Lower lobe of right lung (tissue), 2 donors: ENCODE measurements at regions not wholly inside any gene's neighbourhood (a gene's known extent, or its start where the extent isn't known, plus 50 kb on each side); places are given as distances from the start of the nearest gene placed in this dataset.
"Not testable (repeated sequence)": the region's sequence is repeated elsewhere in the genome, so short reads cannot be mapped to it uniquely, and the experiment has no call there.

ENCODE experiments used
- ATAC-seq, 2 donors: fragments of 200-7000 bp; cut with Tn5 transposase; one replicate each; pipeline ENCODE4 v1.9.1; 2020 to 2022; ENCODE audit warnings: mild to moderate bottlenecking in 2 of 2, moderate library complexity in 2 of 2
- DNase-seq: peaks from one replicate; pipeline ENCODE4 v3.0.0-alpha.2; 2020
- H3K27ac ChIP-seq: fragments of 200-600 bp; one replicate; pipeline ENCODE4 v1.8.0; 2022
- H3K27me3 ChIP-seq: fragments of 200-600 bp; one replicate; pipeline ENCODE4 v1.8.0; 2022; ENCODE audit warnings: low read depth
- H3K36me3 ChIP-seq: fragments of 200-600 bp; one replicate; pipeline ENCODE4 v1.8.0; 2022; ENCODE audit warnings: mild to moderate bottlenecking
- H3K4me1 ChIP-seq: fragments of 200-600 bp; one replicate; pipeline ENCODE4 v1.8.0; 2022
- H3K4me3 ChIP-seq: fragments of 200-600 bp; one replicate; pipeline ENCODE4 v1.8.0; 2022; ENCODE audit warnings: mild to moderate bottlenecking
- H3K9me3 ChIP-seq: fragments of 200-600 bp; one replicate; pipeline ENCODE4 v1.8.0; 2022
- CTCF ChIP-seq: fragments of 200-600 bp; IDR thresholded peaks from one replicate; pipeline ENCODE4 v1.8.0; 2022; ENCODE audit warnings: antibody characterized with exemption, mild to moderate bottlenecking
- intact Hi-C: fragments of 100-400 bp; cut with DNase I; formaldehyde crosslinking; loops from one replicate; pipeline ENCODE4 v1.11.0; 2022
- donor health status: DM: no; HTN: yes; CAD: no; lungs with severe emphysema.

- H3K9me3 ChIP-seq, result no peaks in the 10 kb centered on the region
- H3K4me3 ChIP-seq, result no peak overlapping the region
- H3K27ac ChIP-seq, result no peak overlapping the region
- no peak for TF ChIP-seq CTCF
- ATAC-seq (no peak), DNase-seq (no peak)
- intact Hi-C loops, result no loop called here
- peaks cover 11% of the 10 kb centered on the region for H3K4me1 ChIP-seq
- H3K27me3 ChIP-seq, result no peaks in the 10 kb centered on the region
- H3K36me3 ChIP-seq, result no peaks in the 10 kb centered on the region
Observed at GRCh38 chr1:168490306-168490705, 53.5 kb downstream of the XCL2 start.

GRCh38 chr1:168488138-168488537 is 55.7 kb downstream of the XCL2 start:
- DNase-seq (no peak), ATAC-seq (no peak)
- H3K9me3 ChIP-seq, result no peaks in the 10 kb centered on the region
- intact Hi-C loops, result no loop called here
- H3K27me3 ChIP-seq, result no peaks in the 10 kb centered on the region
- H3K4me3 ChIP-seq, result no peak overlapping the region
- peaks cover 24% of the 10 kb centered on the region for H3K4me1 ChIP-seq
- H3K36me3 ChIP-seq, result no peaks in the 10 kb centered on the region
- no peak overlapping the region for H3K27ac ChIP-seq
- no peak for TF ChIP-seq CTCF

- intact Hi-C loops, result not testable (repeated sequence)
Observed at GRCh38 chr1:168486820-168487219, 57.0 kb downstream of the XCL2 start.

GRCh38 chr1:168485048-168485447 is 58.7 kb downstream of the XCL2 start:
- TF ChIP-seq CTCF, result no peak
- DNase-seq (no peak), ATAC-seq (peak in 1 of 2 donors; percentile 55)
- Histone ChIP-seq H3K4me1 (peaks cover 29% of the 10 kb centered on the region), H3K27ac (peak overlapping the region; percentile 9), H3K9me3 (no peaks in the 10 kb centered on the region), H3K27me3 (no peaks in the 10 kb centered on the region), H3K4me3 (no peak overlapping the region), H3K36me3 (no peaks in the 10 kb centered on the region)
- intact Hi-C loops, result no loop called here

More at GRCh38 chr1:168486820-168487219, 57.0 kb downstream of the XCL2 start:
- not testable (repeated sequence) for H3K36me3 ChIP-seq, H3K27me3 ChIP-seq, DNase-seq, H3K9me3 ChIP-seq, ATAC-seq, H3K27ac ChIP-seq, H3K4me3 ChIP-seq
- H3K4me1 ChIP-seq, result peaks cover 29% of the 10 kb centered on the region

GRCh38 chr1:168484083-168484482 is 59.7 kb downstream of the XCL2 start:
- no peak for TF ChIP-seq CTCF
- Histone ChIP-seq H3K36me3 (no peaks in the 10 kb centered on the region), H3K9me3 (no peaks in the 10 kb centered on the region), H3K27ac (no peak overlapping the region), H3K4me3 (no peak overlapping the region), H3K4me1 (peaks cover 29% of the 10 kb centered on the region), H3K27me3 (no peaks in the 10 kb centered on the region)
- intact Hi-C loops, result no loop called here
- ATAC-seq (peak in 1 of 2 donors; percentile 27), DNase-seq (no peak)

GRCh38 chr1:168483539-168483938 is 60.3 kb downstream of the XCL2 start:
- peak in 1 of 2 donors; percentile 53 for ATAC-seq
- H3K27ac ChIP-seq, result no peak overlapping the region

More at GRCh38 chr1:168483539-168483938, 60.3 kb downstream of the XCL2 start:
- no peak for TF ChIP-seq CTCF
- H3K4me3 ChIP-seq, result no peak overlapping the region
- intact Hi-C loops, result no loop called here
- no peaks in the 10 kb centered on the region for H3K36me3 ChIP-seq
- no peaks in the 10 kb centered on the region for H3K27me3 ChIP-seq
- no peaks in the 10 kb centered on the region for H3K9me3 ChIP-seq
- H3K4me1 ChIP-seq, result peaks cover 29% of the 10 kb centered on the region
- DNase-seq, result no peak
